ENCODE measurements at regions not wholly inside any gene's neighbourhood (a gene's known extent, or its start where the extent isn't known, plus 50 kb on each side); places are given as distances from the start of the nearest gene placed in this dataset.

- TF ChIP-seq PAX5 (IDR thresholded peaks at IDR 0.05; ENCODE audit: insufficient read depth, low read length, severe bottlenecking) (no peak), TAF1 (IDR thresholded peaks at IDR 0.05; ENCODE audit: low read depth, low read length) (no peak), POU2F2 (IDR thresholded peaks at IDR 0.05; ENCODE audit: low read depth, low read length) (no peak), POLR2AphosphoS5 (IDR thresholded peaks at IDR 0.05; ENCODE audit: low read depth, low read length) (no peak), POLR2A (IDR thresholded peaks at IDR 0.05; ENCODE audit: low read depth, low read length) (no peak), SPI1 (IDR thresholded peaks at IDR 0.05; ENCODE audit: low read depth, low read length) (no peak)
These were observed 329.3 kb downstream of the SUCLA2 start for GRCh38 chr13:47671776-47672175.

DNA sequence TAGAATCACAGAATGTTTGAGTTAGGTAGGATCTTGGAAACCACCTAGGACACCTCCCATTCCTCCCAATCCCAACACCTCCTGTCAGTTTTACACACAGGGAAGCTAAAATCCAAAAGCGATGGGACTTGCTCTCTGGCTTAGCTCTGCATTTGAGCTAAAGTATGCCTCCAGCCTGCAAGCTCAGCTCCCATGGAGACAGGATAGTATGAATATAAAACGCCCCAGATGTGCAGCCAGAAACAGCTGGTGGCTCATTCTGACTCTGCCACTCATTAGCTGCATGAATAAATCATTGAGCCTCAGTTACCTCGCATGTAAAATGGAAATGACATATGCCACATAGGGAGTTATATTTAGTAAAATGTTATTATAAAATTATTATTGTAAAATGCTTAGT is 336.0 kb downstream of the SUCLA2 start:
- TF ChIP-seq POLR2AphosphoS5 (IDR thresholded peaks at IDR 0.05; ENCODE audit: low read depth, low read length) = no peak
- FAIRE-seq (no peak), DNase-seq (ENCODE audit: insufficient read length, low spot score) (no peak)

More at GRCh38 chr13:47671776-47672175, 329.3 kb downstream of the SUCLA2 start:
- DNase-seq (ENCODE audit: insufficient read length, low spot score) (no peak), FAIRE-seq (no peak)

- FAIRE-seq (no peak), DNase-seq (ENCODE audit: insufficient read length, low spot score) (no peak)
- TF ChIP-seq POLR2A (IDR thresholded peaks at IDR 0.05; ENCODE audit: low read depth, low read length) (no peak), PAX5 (IDR thresholded peaks at IDR 0.05; ENCODE audit: insufficient read depth, low read length, severe bottlenecking) (no peak), TAF1 (IDR thresholded peaks at IDR 0.05; ENCODE audit: low read depth, low read length) (no peak), POLR2AphosphoS5 (IDR thresholded peaks at IDR 0.05; ENCODE audit: low read depth, low read length) (no peak), SPI1 (IDR thresholded peaks at IDR 0.05; ENCODE audit: low read depth, low read length) (no peak), POU2F2 (IDR thresholded peaks at IDR 0.05; ENCODE audit: low read depth, low read length) (no peak)
These were observed 340.0 kb downstream of the SUCLA2 start for GRCh38 chr13:47661076-47661475.

DNA sequence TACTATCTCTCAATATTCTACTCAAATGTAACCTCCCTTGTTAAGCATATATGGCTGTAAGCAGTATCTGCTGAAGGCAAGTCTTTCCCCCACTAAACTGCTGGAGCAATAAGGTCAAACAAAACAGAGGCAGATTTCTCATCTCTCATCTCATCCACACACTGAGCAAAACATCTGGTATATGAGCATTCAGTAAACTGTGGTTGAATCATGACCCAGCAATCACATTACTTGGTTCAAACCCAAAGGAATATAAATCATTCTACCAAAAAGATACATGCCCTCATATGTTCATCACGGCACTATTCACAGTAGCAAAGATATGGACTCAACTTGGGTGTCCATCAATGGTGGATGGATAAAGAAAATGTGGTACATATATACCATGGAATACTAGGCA is 344.4 kb downstream of the SUCLA2 start:
- TF ChIP-seq TAF1 (IDR thresholded peaks at IDR 0.05; ENCODE audit: low read depth, low read length) (no peak), POLR2AphosphoS5 (IDR thresholded peaks at IDR 0.05; ENCODE audit: low read depth, low read length) (no peak), POLR2A (IDR thresholded peaks at IDR 0.05; ENCODE audit: low read depth, low read length) (no peak)
- DNase-seq (ENCODE audit: insufficient read length, low spot score) (no peak), FAIRE-seq (no peak)

- no peak for FAIRE-seq
- TF ChIP-seq TAF1 (IDR thresholded peaks at IDR 0.05; ENCODE audit: low read depth, low read length) (no peak), PAX5 (IDR thresholded peaks at IDR 0.05; ENCODE audit: insufficient read depth, low read length, severe bottlenecking) (no peak), POLR2A (IDR thresholded peaks at IDR 0.05; ENCODE audit: low read depth, low read length) (no peak), POLR2AphosphoS5 (IDR thresholded peaks at IDR 0.05; ENCODE audit: low read depth, low read length) (no peak), SPI1 (IDR thresholded peaks at IDR 0.05; ENCODE audit: low read depth, low read length) (no peak), POU2F2 (IDR thresholded peaks at IDR 0.05; ENCODE audit: low read depth, low read length) (no peak)
- DNase-seq (ENCODE audit: insufficient read length, low spot score) = no peak
These were observed 350.9 kb downstream of the SUCLA2 start for GRCh38 chr13:47650209-47650608.

- no peak for FAIRE-seq
- TF ChIP-seq TAF1 (IDR thresholded peaks at IDR 0.05; ENCODE audit: low read depth, low read length) = no peak
- TF ChIP-seq POLR2AphosphoS5 (IDR thresholded peaks at IDR 0.05; ENCODE audit: low read depth, low read length) = no peak
- TF ChIP-seq PAX5 (IDR thresholded peaks at IDR 0.05; ENCODE audit: insufficient read depth, low read length, severe bottlenecking) = no peak
- TF ChIP-seq POLR2A (IDR thresholded peaks at IDR 0.05; ENCODE audit: low read depth, low read length) = no peak
- TF ChIP-seq POU2F2 (IDR thresholded peaks at IDR 0.05; ENCODE audit: low read depth, low read length) = no peak
- TF ChIP-seq SPI1 (IDR thresholded peaks at IDR 0.05; ENCODE audit: low read depth, low read length) = no peak
These were observed 354.1 kb downstream of the SUCLA2 start for GRCh38 chr13:47647001-47647400.

DNA sequence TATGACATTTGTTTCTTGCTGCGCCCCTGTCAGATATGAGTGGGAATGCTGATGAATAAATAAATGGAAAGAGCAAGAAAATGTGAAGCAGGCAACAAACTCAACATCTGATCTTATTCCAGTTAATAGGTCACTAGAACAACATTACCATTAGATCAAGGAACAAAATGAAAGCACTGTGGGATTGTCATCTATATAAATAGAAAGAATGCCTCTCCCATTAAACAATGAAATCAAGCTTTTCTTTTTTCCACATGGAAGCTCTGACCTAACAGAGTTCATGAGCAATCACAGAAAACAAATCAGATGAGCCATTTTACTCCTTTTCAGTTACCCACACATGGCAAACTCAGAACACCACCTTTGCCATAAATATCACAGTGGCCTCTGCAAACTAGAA is 354.8 kb downstream of the SUCLA2 start:
- DNase-seq (ENCODE audit: insufficient read length, low spot score) = no peak
- no peak for FAIRE-seq
- TF ChIP-seq PAX5 (IDR thresholded peaks at IDR 0.05; ENCODE audit: insufficient read depth, low read length, severe bottlenecking) = no peak
- no peak for TF ChIP-seq TAF1 (IDR thresholded peaks at IDR 0.05; ENCODE audit: low read depth, low read length)
- TF ChIP-seq POLR2AphosphoS5 (IDR thresholded peaks at IDR 0.05; ENCODE audit: low read depth, low read length) = no peak
- no peak for TF ChIP-seq SPI1 (IDR thresholded peaks at IDR 0.05; ENCODE audit: low read depth, low read length)
- TF ChIP-seq POLR2A (IDR thresholded peaks at IDR 0.05; ENCODE audit: low read depth, low read length) = no peak
- TF ChIP-seq POU2F2 (IDR thresholded peaks at IDR 0.05; ENCODE audit: low read depth, low read length) = no peak

More at GRCh38 chr13:47647001-47647400, 354.1 kb downstream of the SUCLA2 start:
- DNase-seq (ENCODE audit: insufficient read length, low spot score) = no peak

GRCh38 chr13:47639738-47640447 is 361.2 kb downstream of the SUCLA2 start:
- FAIRE-seq = no peak
- no peak for DNase-seq (ENCODE audit: insufficient read length, low spot score)
- TF ChIP-seq POLR2AphosphoS5 (IDR thresholded peaks at IDR 0.05; ENCODE audit: low read depth, low read length) (no peak), POLR2A (IDR thresholded peaks at IDR 0.05; ENCODE audit: low read depth, low read length) (no peak)

GRCh38 chr13:47638627-47639026 is 362.4 kb downstream of the SUCLA2 start:
- DNase-seq (ENCODE audit: insufficient read length, low spot score) (no peak), FAIRE-seq (no peak)
- no peak for TF ChIP-seq PAX5 (IDR thresholded peaks at IDR 0.05; ENCODE audit: insufficient read depth, low read length, severe bottlenecking)
- no peak for TF ChIP-seq POU2F2 (IDR thresholded peaks at IDR 0.05; ENCODE audit: low read depth, low read length)
- no peak for TF ChIP-seq POLR2A (IDR thresholded peaks at IDR 0.05; ENCODE audit: low read depth, low read length)
- no peak for TF ChIP-seq POLR2AphosphoS5 (IDR thresholded peaks at IDR 0.05; ENCODE audit: low read depth, low read length)
- no peak for TF ChIP-seq SPI1 (IDR thresholded peaks at IDR 0.05; ENCODE audit: low read depth, low read length)
- TF ChIP-seq TAF1 (IDR thresholded peaks at IDR 0.05; ENCODE audit: low read depth, low read length) = no peak

- no peak for FAIRE-seq
- TF ChIP-seq POU2F2 (IDR thresholded peaks at IDR 0.05; ENCODE audit: low read depth, low read length) = no peak
- no peak for TF ChIP-seq PAX5 (IDR thresholded peaks at IDR 0.05; ENCODE audit: insufficient read depth, low read length, severe bottlenecking)
- TF ChIP-seq POLR2A (IDR thresholded peaks at IDR 0.05; ENCODE audit: low read depth, low read length) = no peak
- no peak for TF ChIP-seq POLR2AphosphoS5 (IDR thresholded peaks at IDR 0.05; ENCODE audit: low read depth, low read length)
- TF ChIP-seq SPI1 (IDR thresholded peaks at IDR 0.05; ENCODE audit: low read depth, low read length) = no peak
- no peak for TF ChIP-seq TAF1 (IDR thresholded peaks at IDR 0.05; ENCODE audit: low read depth, low read length)
- DNase-seq (ENCODE audit: insufficient read length, low spot score) = no peak
These were observed 368.8 kb downstream of the SUCLA2 start for GRCh38 chr13:47632311-47632710.
